H1 (cell line): ENCODE measurements at regions not wholly inside any gene's neighbourhood (a gene's known extent, or its start where the extent isn't known, plus 50 kb on each side); places are given as distances from the start of the nearest gene placed in this dataset.

ENCODE experiments used
- CTCF ChIA-PET: fragments of 300-600 bp; sonication (Branson Sonifier 250); formaldehyde crosslinking; loops from one replicate; lab custom pipeline; 2021; ENCODE audit not compliant: partially characterized antibody; lab: Charles Lee
- POLR2A ChIA-PET: fragments of 300-600 bp; sonication (Branson Sonifier 250); formaldehyde crosslinking; loops from one replicate; lab custom pipeline; 2021; ENCODE audit warnings: inconsistent platforms; ENCODE audit not compliant: partially characterized antibody; lab: Charles Lee
- DNase-seq, 2 experiments: peaks; one replicate each; pipeline versions ENCODE4 v3.0.0 to v3.0.0-alpha.2; 2010 to 2022; ENCODE audit warnings: low spot score in 2 of 2, low read depth in 1 of 2, mixed read lengths in 1 of 2
- FAIRE-seq: peaks from 2 replicates; lab custom pipeline; 2011; peaks lifted over from hg19 to GRCh38; lab: Jason Lieb, UNC
- H2AFZ ChIP-seq: 2 replicates; pipeline ENCODE4 v1.8.1; 2012; ENCODE audit warnings: low read length, inconsistent platforms
- H2AK5ac ChIP-seq: 2 replicates; pipeline ENCODE4 v1.6.1; 2013; ENCODE audit warnings: low read depth, low read length
- H2BK120ac ChIP-seq: replicated peaks from 2 replicates; pipeline ENCODE3; 2013; ENCODE audit warnings: low read depth, low read length, inconsistent platforms
- H2BK12ac ChIP-seq: 2 replicates; pipeline ENCODE4 v1.6.1; 2013; ENCODE audit warnings: low read depth, low read length
- H2BK15ac ChIP-seq: 2 replicates; pipeline ENCODE4 v1.6.1; 2013; ENCODE audit warnings: low read length
- H2BK20ac ChIP-seq: 2 replicates; pipeline ENCODE4 v1.6.1; 2013; ENCODE audit warnings: low read length
- H2BK5ac ChIP-seq: 2 replicates; pipeline ENCODE4 v1.6.1; 2013; ENCODE audit warnings: low read depth, low read length
- H3K14ac ChIP-seq: 2 replicates; pipeline ENCODE4 v1.6.1; 2013; ENCODE audit warnings: inconsistent platforms; ENCODE audit not compliant: insufficient read length
- H3K18ac ChIP-seq: 2 replicates; pipeline ENCODE4 v1.6.1; 2013; ENCODE audit warnings: low read length; ENCODE audit errors: extremely low read depth
- H3K23ac ChIP-seq: 2 replicates; pipeline ENCODE4 v1.6.1; 2013; ENCODE audit warnings: inconsistent platforms; ENCODE audit not compliant: insufficient read length
- H3K23me2 ChIP-seq: 2 replicates; pipeline ENCODE4 v1.6.1; 2013; ENCODE audit warnings: low read depth, low read length
- H3K27ac ChIP-seq: 2 replicates; pipeline ENCODE4 v1.6.1; 2011; ENCODE audit warnings: low read depth, low read length, inconsistent platforms
- H3K27me3 ChIP-seq, 4 experiments: replicated peaks in 1 of 4; 1 replicate in 1 of 4; 2 replicates in 3 of 4; pipeline versions ENCODE4 v1.6.1 to v1.8.1; 2011 to 2013; ENCODE audit warnings: low read length in 3 of 4, mild to moderate bottlenecking in 3 of 4, inconsistent platforms in 2 of 4, mixed read lengths in 2 of 4, moderate library complexity in 1 of 4; ENCODE audit not compliant: control insufficient read depth in 3 of 4, insufficient read depth in 3 of 4; ENCODE audit errors: extremely low read depth in 1 of 4
- H3K36me3 ChIP-seq, 4 experiments: 2 replicates each; pipeline versions ENCODE4 v1.6.1 to v1.8.1; 2011 to 2013; ENCODE audit warnings: mild to moderate bottlenecking in 4 of 4, low read length in 3 of 4, moderate library complexity in 2 of 4, control low read depth in 1 of 4, inconsistent platforms in 1 of 4; ENCODE audit not compliant: insufficient read depth in 4 of 4, control insufficient read depth in 2 of 4
- H3K4ac ChIP-seq: replicated peaks from 2 replicates; pipeline ENCODE3; 2013; ENCODE audit warnings: low read length, low read depth, mixed read lengths, inconsistent platforms; ENCODE audit not compliant: insufficient read length
- H3K4me1 ChIP-seq, 4 experiments: replicated peaks in 1 of 4; 1 replicate in 1 of 4; 2 replicates in 3 of 4; pipeline versions ENCODE4 v1.6.1 to v1.8.1; 2011 to 2013; ENCODE audit warnings: low read length in 3 of 4, inconsistent platforms in 2 of 4, mixed read lengths in 1 of 4; ENCODE audit not compliant: insufficient read depth in 4 of 4, control insufficient read depth in 3 of 4
- H3K4me2 ChIP-seq, 2 experiments: 2 replicates each; pipeline versions ENCODE4 v1.6.1 to v1.8.1; 2011 to 2013; ENCODE audit warnings: low read depth in 2 of 2, low read length in 2 of 2, control low read depth in 1 of 2, inconsistent platforms in 1 of 2, mild to moderate bottlenecking in 1 of 2; ENCODE audit not compliant: insufficient read depth in 1 of 2
- H3K4me3 ChIP-seq, 4 experiments: fragments of 200-600, 300-600 bp in 1 of 4; sonication (generic), shearing (Covaris generic), sonication (Bioruptor Twin) in 1 of 4; 2 replicates each; pipeline versions ENCODE4 v1.5.1 to v1.8.1; 2011 to 2016; ENCODE audit warnings: low read length in 4 of 4, low read depth in 3 of 4, control low read depth in 2 of 4, inconsistent platforms in 2 of 4, mild to moderate bottlenecking in 2 of 4, mixed read lengths in 1 of 4, moderate library complexity in 1 of 4; ENCODE audit not compliant: insufficient read depth in 2 of 4; ENCODE audit errors: extremely low read depth in 1 of 4
- H3K56ac ChIP-seq: replicated peaks from 2 replicates; pipeline ENCODE3; 2013; ENCODE audit warnings: low read depth, mild to moderate bottlenecking, mixed read lengths, low read length, inconsistent platforms; ENCODE audit not compliant: insufficient read length
- H3K79me1 ChIP-seq: 2 replicates; pipeline ENCODE4 v1.6.1; 2013; ENCODE audit warnings: low read depth, low read length, control low read depth
- H3K79me2 ChIP-seq, 2 experiments: 2 replicates each; pipeline versions ENCODE4 v1.6.1 to v1.8.1; 2012 to 2013; ENCODE audit warnings: low read length in 2 of 2, mild to moderate bottlenecking in 2 of 2, inconsistent platforms in 1 of 2; ENCODE audit not compliant: insufficient read depth in 2 of 2, control insufficient read depth in 1 of 2
- H3K9ac ChIP-seq, 4 experiments: replicated peaks in 1 of 4; 1 replicate in 1 of 4; 2 replicates in 3 of 4; pipeline versions ENCODE4 v1.6.1 to v1.8.1; 2011 to 2013; ENCODE audit warnings: low read depth in 3 of 4, low read length in 3 of 4, control low read depth in 2 of 4, mild to moderate bottlenecking in 2 of 4, moderate library complexity in 2 of 4, inconsistent platforms in 1 of 4; ENCODE audit errors: extremely low read depth in 1 of 4
- H3K9me3 ChIP-seq, 2 experiments: 2 replicates each; pipeline versions ENCODE4 v1.6.1 to v1.8.1; 2012 to 2013; ENCODE audit warnings: mild to moderate bottlenecking in 2 of 2, moderate library complexity in 2 of 2, control low read depth in 1 of 2, inconsistent platforms in 1 of 2, low read depth in 1 of 2, low read length in 1 of 2, mixed read lengths in 1 of 2; ENCODE audit not compliant: insufficient read depth in 2 of 2
- H4K20me1 ChIP-seq, 2 experiments: replicated peaks in 1 of 2; 2 replicates each; pipeline versions ENCODE3 to v1.8.1; 2011 to 2013; ENCODE audit warnings: inconsistent platforms in 2 of 2, low read length in 2 of 2, mild to moderate bottlenecking in 1 of 2; ENCODE audit not compliant: insufficient read depth in 2 of 2, control insufficient read depth in 1 of 2
- H4K5ac ChIP-seq: 2 replicates; pipeline ENCODE4 v1.6.1; 2013; ENCODE audit warnings: low read length, low read depth, mixed read lengths, inconsistent platforms; ENCODE audit not compliant: insufficient read length
- H4K8ac ChIP-seq: 2 replicates; pipeline ENCODE4 v1.8.0; 2013; ENCODE audit warnings: mild to moderate bottlenecking, moderate library complexity, low read length, inconsistent platforms; ENCODE audit not compliant: insufficient read depth; ENCODE audit errors: extremely low read depth
- H4K91ac ChIP-seq: replicated peaks from 2 replicates; pipeline ENCODE3; 2013; ENCODE audit warnings: low read length, mixed read lengths, inconsistent platforms; ENCODE audit not compliant: insufficient read length
- BACH1 ChIP-seq: IDR thresholded peaks from 2 replicates; pipeline ENCODE4 v1.6.1; 2012; ENCODE audit warnings: low read length, improper control_type of control experiment
- BRCA1 ChIP-seq: IDR thresholded peaks from 2 replicates; pipeline ENCODE4 v1.6.1; 2012; ENCODE audit warnings: low read depth, low read length, improper control_type of control experiment
- CHD1 ChIP-seq: IDR thresholded peaks from 2 replicates; pipeline ENCODE4 v1.6.1; 2012; ENCODE audit warnings: low read depth, low read length, improper control_type of control experiment
- CHD2 ChIP-seq: IDR thresholded peaks from 2 replicates; pipeline ENCODE4 v1.6.1; 2012; ENCODE audit warnings: low read length, improper control_type of control experiment
- EGR1 ChIP-seq: IDR thresholded peaks from 2 replicates; pipeline ENCODE4 v1.6.1; 2011; ENCODE audit warnings: low read depth, low read length, borderline replicate concordance
- FOSL1 ChIP-seq: IDR thresholded peaks from 2 replicates; pipeline ENCODE4 v1.6.1; 2011; ENCODE audit warnings: mild to moderate bottlenecking, low read depth, low read length, moderate library complexity; ENCODE audit not compliant: insufficient read depth
- JUN ChIP-seq: IDR thresholded peaks from 2 replicates; pipeline ENCODE4 v1.6.1; 2011; ENCODE audit warnings: low read depth, mild to moderate bottlenecking, improper control_type of control experiment, low read length
- NANOG ChIP-seq: IDR thresholded peaks from 2 replicates; pipeline ENCODE4 v1.6.1; 2011; ENCODE audit warnings: low read length, low read depth, mild to moderate bottlenecking, inconsistent platforms; ENCODE audit not compliant: insufficient read depth, poor library complexity, severe bottlenecking
- NRF1 ChIP-seq: IDR thresholded peaks from 2 replicates; pipeline ENCODE4 v1.6.1; 2011; ENCODE audit warnings: mild to moderate bottlenecking, low read depth, low read length, improper control_type of control experiment
- POLR2A ChIP-seq, 2 experiments: IDR thresholded peaks; 1 replicate in 1 of 2; 2 replicates in 1 of 2; pipeline ENCODE4 v1.6.1; 2011; ENCODE audit warnings: low read depth in 2 of 2, low read length in 2 of 2, mild to moderate bottlenecking in 2 of 2; ENCODE audit errors: control extremely low read depth in 1 of 2
- RAD21 ChIP-seq, 2 experiments: IDR thresholded peaks in 1 of 2; conservative IDR thresholded peaks in 1 of 2; 2 replicates each; pipeline ENCODE4 v1.6.1; 2011; ENCODE audit warnings: low read depth in 2 of 2, low read length in 2 of 2, improper control_type of control experiment in 1 of 2, inconsistent platforms in 1 of 2, mild to moderate bottlenecking in 1 of 2, moderate library complexity in 1 of 2
- RBBP5 ChIP-seq: IDR thresholded peaks from 2 replicates; pipeline ENCODE4 v1.7.1; 2012; ENCODE audit warnings: low read depth, mild to moderate bottlenecking, inconsistent platforms, low read length, moderate library complexity, borderline replicate concordance
- RFX5 ChIP-seq: IDR thresholded peaks from 2 replicates; pipeline ENCODE4 v1.6.1; 2011; ENCODE audit warnings: low read depth, low read length, improper control_type of control experiment, borderline replicate concordance
- SP1 ChIP-seq: IDR thresholded peaks from 2 replicates; pipeline ENCODE4 v1.6.1; 2011; ENCODE audit warnings: low read depth, low read length
- SP2 ChIP-seq: IDR thresholded peaks from 2 replicates; pipeline ENCODE4 v1.6.1; 2012; ENCODE audit warnings: mild to moderate bottlenecking, low read length, inconsistent platforms
- SRF ChIP-seq: IDR thresholded peaks from 2 replicates; pipeline ENCODE4 v1.6.1; 2011; ENCODE audit warnings: mild to moderate bottlenecking, low read depth, low read length, moderate library complexity

DNA sequence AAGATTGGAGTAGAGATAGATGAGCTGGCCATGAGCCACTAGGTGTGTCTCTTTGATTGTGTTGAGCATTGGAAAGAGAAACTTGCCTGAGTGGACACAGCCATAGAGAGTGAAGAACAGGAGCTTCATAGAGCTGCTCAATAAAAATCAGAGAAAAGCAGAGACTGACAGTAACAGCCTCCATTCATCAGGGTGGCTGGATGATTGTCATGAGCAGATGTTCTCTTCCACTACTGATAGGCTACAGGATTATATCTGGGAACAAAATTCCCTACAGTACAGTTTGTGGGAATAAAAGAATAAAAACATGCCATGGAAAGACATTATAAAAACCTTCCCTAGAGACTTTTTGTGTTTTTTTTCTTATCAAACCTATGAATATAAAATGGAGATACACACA lies 404.8 kb upstream of the ACVR2A start:
- Histone ChIP-seq H3K4me1 (no peaks in the 10 kb centered on the region), H3K27ac (no peak overlapping the region), H3K4ac (no peak overlapping the region), H3K23me2 (no peaks in the 10 kb centered on the region), H3K9ac (no peak overlapping the region), H3K14ac (no peak overlapping the region), H2AK5ac (no peak overlapping the region), H2BK15ac (no peak overlapping the region), H3K18ac (no peak overlapping the region), H2BK120ac (no peak overlapping the region), H4K8ac (no peak overlapping the region), H3K23ac (no peak overlapping the region), H3K79me2 (no peaks in the 10 kb centered on the region), H2BK12ac (no peak overlapping the region), H2BK20ac (no peak overlapping the region), H3K9me3 (no peaks in the 10 kb centered on the region), H3K4me3 (no peak overlapping the region), H2AFZ (no peak overlapping the region), H3K79me1 (no peaks in the 10 kb centered on the region), H4K5ac (no peak overlapping the region), H3K27me3 (no peaks in the 10 kb centered on the region), H4K91ac (no peak overlapping the region), H3K36me3 (no peaks in the 10 kb centered on the region), H4K20me1 (no peaks in the 10 kb centered on the region), H3K56ac (no peak overlapping the region), H3K4me2 (no peak overlapping the region), H2BK5ac (no peak overlapping the region)
- no peak for TF ChIP-seq SP1
- no peak for TF ChIP-seq RFX5
- no peak for TF ChIP-seq RBBP5
- no peak for TF ChIP-seq BACH1
- no peak for TF ChIP-seq NANOG
- TF ChIP-seq NRF1, result no peak
- TF ChIP-seq SP2, result no peak
- TF ChIP-seq BRCA1, result no peak
- no peak for TF ChIP-seq JUN
- TF ChIP-seq POLR2A (IDR thresholded peaks at IDR 0.05; ENCODE audit: control extremely low read depth in 1 of 2, low read depth in 2 of 2, low read length in 2 of 2), result no peak
- TF ChIP-seq CHD2, result no peak
- TF ChIP-seq SRF, result no peak
- TF ChIP-seq FOSL1, result no peak
- TF ChIP-seq EGR1, result no peak
- no peak for TF ChIP-seq RAD21 (IDR thresholded peaks at IDR 0.05 in 1 of 2, conservative IDR thresholded peaks at IDR 0.05 in 1 of 2; ENCODE audit: low read depth in 2 of 2, low read length in 2 of 2)
- TF ChIP-seq CHD1, result no peak
- ChIA-PET CTCF (interaction anchor here (1.2 kb wide), 1 partner anchor 395 kb away, joined by 3 read pairs; no protein-coding TSS in a partner anchor), POLR2A (interaction anchor here (0.6 kb wide), 1 partner anchor 87 kb away, joined by 4 read pairs; no protein-coding TSS in a partner anchor)
- DNase-seq, result no peak
- no peak for FAIRE-seq
